ENCODE measurements at regions not wholly inside any gene's neighbourhood (a gene's known extent, or its start where the extent isn't known, plus 50 kb on each side); places are given as distances from the start of the nearest gene placed in this dataset.
A peak's percentile ranks its signal among the peaks of the same experiment; 100 is the strongest.

- TF ChIP-seq CTCF (IDR thresholded peaks at IDR 0.05; ENCODE audit: low read depth, low read length) = no peak
Measured at GRCh38 chr16:66271074-66272060, 95.1 kb upstream of the CDH5 start.

DNA sequence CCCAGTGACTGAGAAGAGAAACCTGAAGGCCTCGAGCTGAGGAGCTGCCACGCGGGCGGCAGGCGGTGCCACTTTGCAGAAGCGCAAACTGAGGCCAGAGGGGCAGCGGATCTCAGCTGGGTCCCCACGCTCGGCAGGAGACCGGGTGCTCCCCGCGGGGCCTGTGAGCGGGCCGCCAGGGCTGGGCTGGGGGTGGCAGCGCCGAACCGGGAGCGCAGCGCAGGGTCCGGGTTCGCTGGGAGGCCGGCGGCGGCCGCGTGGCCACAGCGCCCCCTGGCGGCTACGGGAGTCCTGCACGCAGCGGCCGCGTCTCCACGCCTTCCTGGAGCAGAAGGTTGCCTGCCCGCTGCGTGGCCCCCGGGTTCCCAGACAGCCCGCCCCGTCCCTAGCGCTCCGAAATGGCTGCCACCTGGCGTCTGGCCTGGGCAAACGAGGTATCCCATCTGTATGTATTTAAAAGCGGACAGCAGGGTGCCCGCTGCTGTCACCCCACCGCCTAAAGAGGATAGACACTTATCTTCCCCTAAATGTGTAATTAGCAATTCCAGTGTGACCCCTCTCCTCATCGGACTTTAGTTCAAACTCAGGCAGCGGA, 96.1 kb upstream of the CDH5 start:
- TF ChIP-seq CTCF (IDR thresholded peaks at IDR 0.05; ENCODE audit: low read depth, low read length) = peak; percentile 66
- H3K4me3 ChIP-seq (ENCODE audit: low read depth, low read length) = peak overlapping the region; percentile 38; the same call in 1 of the 2 replicates

More at GRCh38 chr16:66271074-66272060, 95.1 kb upstream of the CDH5 start:
- H3K4me3 ChIP-seq (ENCODE audit: low read depth, low read length) = no peak overlapping the region

DNA sequence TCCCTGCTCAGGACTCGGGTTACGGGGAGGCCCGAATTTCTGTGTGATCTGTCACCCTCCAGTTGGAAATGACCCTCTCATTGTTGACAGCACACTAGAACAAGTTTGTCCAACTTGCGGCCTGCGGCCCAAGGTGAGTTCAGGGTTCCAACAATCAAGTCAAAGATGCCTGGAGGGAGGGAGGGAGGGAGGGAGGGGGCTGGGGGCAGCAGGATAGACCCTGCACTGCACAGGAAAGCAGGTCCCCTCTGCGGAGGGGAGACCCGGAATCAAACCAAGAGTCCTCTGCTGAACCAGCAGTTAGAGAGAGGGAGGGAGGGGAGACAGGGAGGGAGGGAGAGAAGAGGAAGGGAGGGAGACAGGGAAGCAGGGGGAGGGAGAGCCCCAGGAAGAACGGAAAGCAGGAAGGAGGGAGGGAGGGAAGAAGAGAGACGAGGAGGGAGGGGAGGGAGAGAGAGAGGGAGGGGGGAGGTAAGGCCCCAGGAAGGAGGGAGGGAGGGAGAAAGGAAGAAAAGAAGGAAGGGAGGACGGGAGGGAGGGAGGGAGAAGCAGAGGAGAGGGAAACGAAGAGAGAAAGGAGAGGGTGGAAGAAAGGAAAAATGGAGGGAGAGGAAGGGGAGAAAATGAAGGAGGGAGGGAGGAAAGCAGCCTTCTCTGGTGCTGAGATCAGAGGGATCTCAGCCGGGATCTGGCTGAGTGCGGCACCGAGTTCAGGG, 96.7 kb upstream of the CDH5 start:
- H3K4me3 ChIP-seq (ENCODE audit: low read depth, low read length) = peak overlapping the region; percentile 38; the same call in 1 of the 2 replicates

GRCh38 chr16:66267292-66268014, 99.0 kb upstream of the CDH5 start:
- TF ChIP-seq CTCF (IDR thresholded peaks at IDR 0.05; ENCODE audit: low read depth, low read length) = no peak
- H3K4me3 ChIP-seq (ENCODE audit: low read depth, low read length) = no peak overlapping the region

More for the DNA sequence above, 96.7 kb upstream of the CDH5 start:
- TF ChIP-seq CTCF (IDR thresholded peaks at IDR 0.05; ENCODE audit: low read depth, low read length) = no peak

DNA sequence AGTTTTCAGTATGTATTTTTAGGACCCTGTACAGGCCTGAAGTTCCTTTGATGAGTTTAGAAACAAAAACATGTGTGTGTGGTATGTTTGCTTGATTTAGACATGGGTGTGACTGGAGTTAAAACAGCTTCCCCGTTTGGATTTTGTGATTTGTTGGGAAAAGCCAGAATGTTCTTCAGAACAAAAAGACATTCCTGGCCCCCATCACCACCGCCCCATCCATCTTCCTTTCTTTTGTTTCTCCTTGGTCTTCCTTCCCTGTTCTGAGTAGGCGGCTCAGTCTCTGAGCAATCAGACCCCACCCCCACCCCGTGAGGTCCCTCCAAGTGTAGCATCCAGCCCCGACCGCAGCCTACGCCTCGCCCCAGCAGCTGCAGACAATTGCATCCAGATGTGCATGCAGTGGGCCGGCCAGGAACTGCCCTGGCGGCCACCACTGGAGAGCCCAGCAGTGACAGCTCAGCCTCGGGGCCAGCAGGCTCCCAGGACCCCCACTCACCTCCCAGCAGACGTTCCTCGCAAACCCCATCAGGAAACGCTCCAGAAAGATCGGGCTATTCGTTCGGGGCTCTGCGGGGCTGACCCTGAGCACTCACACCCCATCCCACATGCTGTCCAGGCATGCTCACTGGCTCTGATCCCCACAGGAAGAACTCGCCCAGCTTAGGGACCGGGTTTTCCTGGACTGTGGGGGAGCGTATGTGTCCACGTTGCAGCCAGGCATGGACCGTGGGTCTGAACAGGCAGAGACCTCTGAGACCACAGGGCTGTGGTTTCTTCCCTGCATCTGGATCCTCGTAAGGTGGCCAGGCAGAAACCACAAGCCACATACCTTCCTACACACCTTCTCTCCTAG, 99.8 kb upstream of the CDH5 start:
- no peak overlapping the region for H3K4me3 ChIP-seq (ENCODE audit: low read depth, low read length)
- no peak for TF ChIP-seq CTCF (IDR thresholded peaks at IDR 0.05; ENCODE audit: low read depth, low read length)

DNA sequence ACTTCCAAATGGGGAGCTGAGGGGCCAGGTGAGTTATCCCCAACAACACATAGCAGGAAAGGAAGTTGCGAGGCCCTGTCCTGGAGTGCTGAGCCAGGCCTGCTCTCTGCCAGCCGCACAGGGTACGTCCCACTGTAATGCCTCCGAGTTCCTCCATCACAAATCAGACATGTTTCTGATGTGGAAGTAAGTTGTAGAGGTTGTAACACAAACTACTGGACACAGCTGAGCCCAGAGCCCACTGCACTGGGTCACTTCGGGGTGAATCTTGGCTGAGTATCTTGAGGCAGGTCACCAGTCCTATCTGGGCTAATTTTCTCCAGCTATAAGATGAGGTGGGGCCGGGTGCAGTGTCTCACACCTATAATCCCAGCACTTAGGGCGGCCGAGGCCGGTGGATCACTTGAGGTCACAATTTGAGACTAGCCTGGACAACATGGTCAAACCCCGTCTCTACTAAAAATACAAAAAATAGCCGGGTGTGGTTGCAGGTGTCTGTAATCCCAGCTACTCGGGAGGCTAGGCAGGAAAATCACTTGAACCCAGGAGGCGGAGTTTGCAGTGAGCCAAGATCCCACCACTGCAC, 100.8 kb upstream of the CDH5 start:
- TF ChIP-seq CTCF (IDR thresholded peaks at IDR 0.05; ENCODE audit: low read depth, low read length) = no peak

More for the DNA sequence above, 100.8 kb upstream of the CDH5 start:
- no peak overlapping the region for H3K4me3 ChIP-seq (ENCODE audit: low read depth, low read length)
